Keratinocyte (primary cell): ENCODE measurements at regions not wholly inside any gene's neighbourhood (a gene's known extent, or its start where the extent isn't known, plus 50 kb on each side); places are given as distances from the start of the nearest gene placed in this dataset.
A peak's percentile ranks its signal among the peaks of the same experiment; 100 is the strongest.

Experiments used
- DNase-seq: peaks from one replicate; pipeline ENCODE4 v3.0.0-alpha.2; 2011; ENCODE audit warnings: low read depth, missing footprints, low spot score
- FAIRE-seq: peaks from 2 replicates; lab custom pipeline; 2011; peaks lifted over from hg19 to GRCh38; lab: Jason Lieb, UNC
- H2AFZ ChIP-seq: 2 replicates; pipeline ENCODE4 v1.6.0; 2012; ENCODE audit warnings: low read length, control low read depth, inconsistent platforms; ENCODE audit not compliant: control insufficient read depth
- H3K27ac ChIP-seq: 2 replicates; pipeline ENCODE4 v1.5.1; 2011; ENCODE audit warnings: low read length; ENCODE audit not compliant: control insufficient read depth, insufficient read depth
- H3K27me3 ChIP-seq: 3 replicates; pipeline ENCODE4 v1.6.0; 2011; ENCODE audit warnings: low read length; ENCODE audit not compliant: control insufficient read depth, insufficient read depth; ENCODE audit errors: extremely low read depth
- H3K36me3 ChIP-seq, 2 experiments: 2 replicates in 1 of 2; 3 replicates in 1 of 2; pipeline ENCODE4 v1.5.1; 2011; ENCODE audit warnings: low read length in 2 of 2, mild to moderate bottlenecking in 1 of 2; ENCODE audit not compliant: control insufficient read depth in 2 of 2, insufficient read depth in 2 of 2; ENCODE audit errors: extremely low read depth in 1 of 2
- H3K4me1 ChIP-seq: 3 replicates; pipeline ENCODE4 v1.5.1; 2011; ENCODE audit warnings: low read length; ENCODE audit not compliant: control insufficient read depth, insufficient read depth; ENCODE audit errors: extremely low read depth
- H3K4me2 ChIP-seq: 3 replicates; pipeline ENCODE4 v1.6.0; 2011; ENCODE audit warnings: low read depth, low read length; ENCODE audit not compliant: control insufficient read depth, insufficient read depth; ENCODE audit errors: extremely low read depth
- H3K4me3 ChIP-seq, 3 experiments: fragments of 200-600 bp in 1 of 3; sonication (generic) in 1 of 3; 2 replicates in 2 of 3; 3 replicates in 1 of 3; pipeline ENCODE4 v1.5.1; 2011 to 2016; ENCODE audit warnings: low read length in 3 of 3, mild to moderate bottlenecking in 3 of 3, control low read depth in 2 of 3, inconsistent platforms in 1 of 3, low read depth in 1 of 3, mixed read lengths in 1 of 3, mixed run types in 1 of 3, moderate library complexity in 1 of 3; ENCODE audit not compliant: control insufficient read depth in 2 of 3, insufficient read depth in 2 of 3; ENCODE audit errors: extremely low read depth in 1 of 3
- H3K79me2 ChIP-seq: 2 replicates; pipeline ENCODE4 v1.6.0; 2012; ENCODE audit warnings: low read length; ENCODE audit not compliant: control insufficient read depth, insufficient read depth
- H3K9ac ChIP-seq: 3 replicates; pipeline ENCODE4 v1.6.0; 2011; ENCODE audit warnings: low read length; ENCODE audit not compliant: control insufficient read depth, insufficient read depth; ENCODE audit errors: extremely low read depth
- H3K9me1 ChIP-seq: 3 replicates; pipeline ENCODE4 v1.6.0; 2011; ENCODE audit warnings: low read length; ENCODE audit not compliant: control insufficient read depth, insufficient read depth; ENCODE audit errors: extremely low read depth
- H3K9me3 ChIP-seq: 2 replicates; pipeline ENCODE4 v1.5.1; 2012; ENCODE audit warnings: low read depth, low read length; ENCODE audit not compliant: control insufficient read depth
- H4K20me1 ChIP-seq: 3 replicates; pipeline ENCODE4 v1.6.0; 2011; ENCODE audit warnings: low read length; ENCODE audit not compliant: control insufficient read depth, insufficient read depth; ENCODE audit errors: extremely low read depth
- CTCF ChIP-seq, 3 experiments: IDR thresholded peaks in 1 of 3; conservative IDR thresholded peaks in 1 of 3; optimal IDR thresholded peaks in 1 of 3; 2 replicates in 2 of 3; 3 replicates in 1 of 3; pipeline versions ENCODE3 to v1.5.1; 2011; ENCODE audit warnings: low read length in 3 of 3, mild to moderate bottlenecking in 3 of 3, moderate library complexity in 2 of 3, control low read depth in 1 of 3, inconsistent platforms in 1 of 3; ENCODE audit not compliant: insufficient read depth in 2 of 3; ENCODE audit errors: extremely low read depth in 1 of 3
- EZH2 ChIP-seq: IDR thresholded peaks from one replicate; pipeline ENCODE4 v1.6.1; 2012; ENCODE audit warnings: inconsistent platforms, mild to moderate bottlenecking, low read length, moderate library complexity
- dilution Hi-C: fragments of 300-500 bp; cut with MboI; formaldehyde crosslinking; loops from one replicate; pipeline ENCODE4 v1.7.0; 2020; ENCODE audit warnings: low sequenced_read_pairs; ENCODE audit not compliant: extremely low pct_ligation_motif_present

DNA sequence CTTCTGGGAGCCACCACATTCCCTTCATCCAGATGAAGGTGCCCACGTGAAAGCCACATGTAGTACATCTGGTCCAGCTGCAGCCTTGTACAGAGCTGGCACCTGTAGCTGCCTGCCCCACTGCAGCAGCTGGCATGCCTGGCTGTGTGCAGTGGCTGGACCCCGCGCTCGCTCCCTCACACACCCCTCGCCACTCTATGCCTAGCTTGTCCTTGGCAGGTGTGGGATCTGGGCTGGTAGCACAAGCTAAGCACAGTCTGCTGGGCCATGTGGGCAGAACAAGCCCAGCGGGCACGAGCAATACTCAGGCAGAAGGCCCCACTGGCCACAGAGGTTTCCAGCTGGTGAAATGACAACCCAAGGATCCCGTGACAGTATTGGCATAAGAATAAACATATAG is 163.9 kb upstream of the PRNP start:
- Histone ChIP-seq H3K27me3 (no peaks in the 10 kb centered on the region), H3K4me1 (no peaks in the 10 kb centered on the region), H3K27ac (no peak overlapping the region), H3K9me1 (no peaks in the 10 kb centered on the region), H3K9ac (no peak overlapping the region), H3K9me3 (no peaks in the 10 kb centered on the region), H2AFZ (no peak overlapping the region), H3K36me3 (no peaks in the 10 kb centered on the region), H3K79me2 (no peaks in the 10 kb centered on the region), H4K20me1 (no peaks in the 10 kb centered on the region), H3K4me2 (no peak overlapping the region), H3K4me3 (no peak overlapping the region)
- no peak for FAIRE-seq
- no peak for DNase-seq
- TF ChIP-seq CTCF (optimal IDR thresholded peaks at IDR 0.05 in 1 of 3, IDR thresholded peaks at IDR 0.05 in 1 of 3, conservative IDR thresholded peaks at IDR 0.05 in 1 of 3; ENCODE audit: extremely low read depth in 1 of 3, insufficient read depth in 2 of 3, low read length in 3 of 3) = no peak
- dilution Hi-C loops = no loop called here

DNA sequence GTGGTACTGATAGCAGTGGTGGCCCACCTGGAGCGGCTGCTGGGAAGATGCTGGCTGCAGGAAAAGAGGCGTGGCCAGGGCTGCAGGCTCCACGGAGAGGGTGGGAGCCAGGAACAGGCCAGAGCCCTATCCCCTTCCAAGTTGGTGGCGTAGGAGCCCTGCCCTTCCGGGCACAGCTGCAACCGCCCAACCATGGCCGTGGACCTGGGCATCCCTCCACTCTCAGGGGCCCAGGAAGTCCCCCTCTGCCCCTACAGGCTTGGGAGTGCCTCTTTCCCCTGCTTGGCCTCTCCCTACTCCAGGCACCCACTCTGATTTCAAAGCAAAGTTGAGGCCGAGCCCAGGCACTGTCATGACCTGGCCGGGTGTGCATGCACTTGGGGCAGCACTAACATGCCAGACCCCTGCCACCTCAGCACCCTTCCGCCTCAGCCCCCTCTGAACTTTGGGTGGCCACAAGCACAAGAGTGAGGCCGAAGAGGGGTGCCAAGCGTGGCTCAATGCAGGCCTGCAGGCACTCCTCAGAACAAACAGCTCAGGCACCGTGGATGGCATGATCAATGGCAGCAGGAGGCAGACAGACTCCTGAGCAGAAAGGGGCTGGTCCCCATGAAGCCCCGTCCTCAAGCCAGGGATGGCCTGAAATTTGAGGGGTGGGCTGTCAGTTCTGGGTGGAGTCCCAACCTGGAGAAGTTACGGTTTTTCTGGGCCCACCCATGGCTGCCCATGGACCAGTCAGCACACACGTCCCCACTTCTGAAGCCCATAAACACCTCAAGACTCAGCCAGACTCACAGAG is 164.9 kb upstream of the PRNP start:
- no peak for FAIRE-seq
- no peak overlapping the region for H3K27ac ChIP-seq
- no peaks in the 10 kb centered on the region for H4K20me1 ChIP-seq

GRCh38 chr20:4519534-4519933 is 166.7 kb upstream of the PRNP start:
- Histone ChIP-seq H4K20me1 (no peaks in the 10 kb centered on the region), H3K79me2 (no peaks in the 10 kb centered on the region), H3K4me1 (peaks cover 1% of the 10 kb centered on the region), H2AFZ (no peak overlapping the region), H3K27me3 (no peaks in the 10 kb centered on the region), H3K36me3 (no peaks in the 10 kb centered on the region), H3K27ac (no peak overlapping the region), H3K4me3 (no peak overlapping the region), H3K4me2 (no peak overlapping the region), H3K9me1 (no peaks in the 10 kb centered on the region), H3K9me3 (no peaks in the 10 kb centered on the region), H3K9ac (no peak overlapping the region)
- FAIRE-seq (peak; percentile 26), DNase-seq (no peak)
- TF ChIP-seq EZH2 (no peak), CTCF (optimal IDR thresholded peaks at IDR 0.05 in 1 of 3, IDR thresholded peaks at IDR 0.05 in 1 of 3, conservative IDR thresholded peaks at IDR 0.05 in 1 of 3; ENCODE audit: extremely low read depth in 1 of 3, insufficient read depth in 2 of 3, low read length in 3 of 3) (peak; percentile 63 to 80 (median 72))
- dilution Hi-C loops = no loop called here

More for the DNA sequence above, 164.9 kb upstream of the PRNP start:
- Histone ChIP-seq H3K4me3 (no peak overlapping the region), H3K4me2 (no peak overlapping the region), H2AFZ (no peak overlapping the region), H3K27me3 (no peaks in the 10 kb centered on the region), H3K9ac (no peak overlapping the region), H3K9me3 (no peaks in the 10 kb centered on the region), H3K4me1 (no peaks in the 10 kb centered on the region), H3K36me3 (no peaks in the 10 kb centered on the region), H3K9me1 (no peaks in the 10 kb centered on the region), H3K79me2 (no peaks in the 10 kb centered on the region)
- DNase-seq = no peak
- dilution Hi-C loops = no loop called here
- TF ChIP-seq EZH2 = no peak
